ENCODE measurements at regions not wholly inside any gene's neighbourhood (a gene's known extent, or its start where the extent isn't known, plus 50 kb on each side); places are given as distances from the start of the nearest gene placed in this dataset.

DNA sequence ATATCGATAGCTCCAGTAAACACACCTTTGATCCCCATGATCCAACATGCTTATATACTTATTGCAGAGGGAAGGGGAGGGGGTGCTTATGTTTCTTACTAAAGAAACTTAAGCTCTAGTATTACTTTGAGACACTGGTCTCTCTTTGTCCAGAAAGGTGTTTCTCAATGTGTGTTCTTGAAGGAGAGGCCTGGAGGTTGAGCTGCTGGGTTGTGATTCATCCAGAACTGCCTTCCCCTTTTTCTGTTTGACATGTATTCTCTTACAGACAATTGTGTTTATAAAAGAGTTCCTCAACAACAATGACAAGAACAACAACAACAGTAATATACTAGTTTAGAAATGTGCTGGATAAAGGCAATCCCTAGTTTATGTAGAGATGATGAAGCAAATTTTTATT lies 516.0 kb upstream of the FAM98A start:
- CTCF ChIA-PET = no interaction called here
- POLR2A ChIA-PET = no interaction called here

GRCh38 chr2:34112161-34112560 lies 513.1 kb upstream of the FAM98A start:
- CTCF ChIA-PET = no interaction called here
- POLR2A ChIA-PET = no interaction called here

GRCh38 chr2:34110392-34110791 lies 511.3 kb upstream of the FAM98A start:
- POLR2A ChIA-PET = no interaction called here
- CTCF ChIA-PET = interaction anchor here (0.6 kb wide), 1 partner anchor 822 kb away, joined by 3 read pairs; no protein-coding TSS in a partner anchor

- POLR2A ChIA-PET = no interaction called here
- CTCF ChIA-PET = no interaction called here
Observed at GRCh38 chr2:34107811-34108210, 508.7 kb upstream of the FAM98A start.

DNA sequence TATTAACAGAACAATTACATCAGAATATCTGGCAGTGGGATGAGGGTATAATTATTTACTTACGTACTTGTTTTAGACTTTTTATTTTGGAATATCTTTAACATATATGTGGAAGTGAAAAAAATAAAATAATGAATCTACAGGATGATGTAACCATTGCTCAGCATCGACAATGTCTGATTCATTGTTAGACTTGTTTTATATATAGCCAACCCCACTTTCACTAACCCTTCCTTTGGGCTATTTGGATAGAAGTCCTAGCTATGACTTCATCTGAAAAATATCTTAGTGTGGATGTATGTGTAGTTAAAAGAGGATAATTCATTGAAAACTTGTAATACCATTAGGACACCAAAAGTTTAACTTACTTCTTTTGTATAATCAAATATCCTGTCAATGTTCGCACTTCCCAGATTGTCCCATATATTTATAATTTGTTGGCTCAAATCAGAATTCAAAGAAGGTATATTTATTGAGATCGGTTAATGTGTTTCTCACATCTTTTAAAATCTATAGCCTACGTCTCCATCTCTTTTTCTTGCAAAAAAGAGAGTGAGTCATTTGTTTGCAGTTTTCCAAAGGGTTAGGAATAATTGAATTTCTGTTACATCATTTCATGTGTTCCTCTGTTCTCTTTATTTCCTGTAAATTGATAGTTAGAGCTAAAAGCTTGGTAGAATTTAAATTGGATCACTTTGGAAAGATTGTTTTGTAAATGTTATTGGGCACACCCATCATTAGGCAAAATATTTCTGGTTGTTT lies 506.1 kb upstream of the FAM98A start:
- CTCF ChIA-PET = no interaction called here

GRCh38 chr2:34104601-34105000 lies 505.5 kb upstream of the FAM98A start:
- CTCF ChIA-PET = no interaction called here
- POLR2A ChIA-PET = no interaction called here

More for the DNA sequence above, 506.1 kb upstream of the FAM98A start:
- POLR2A ChIA-PET = no interaction called here

DNA sequence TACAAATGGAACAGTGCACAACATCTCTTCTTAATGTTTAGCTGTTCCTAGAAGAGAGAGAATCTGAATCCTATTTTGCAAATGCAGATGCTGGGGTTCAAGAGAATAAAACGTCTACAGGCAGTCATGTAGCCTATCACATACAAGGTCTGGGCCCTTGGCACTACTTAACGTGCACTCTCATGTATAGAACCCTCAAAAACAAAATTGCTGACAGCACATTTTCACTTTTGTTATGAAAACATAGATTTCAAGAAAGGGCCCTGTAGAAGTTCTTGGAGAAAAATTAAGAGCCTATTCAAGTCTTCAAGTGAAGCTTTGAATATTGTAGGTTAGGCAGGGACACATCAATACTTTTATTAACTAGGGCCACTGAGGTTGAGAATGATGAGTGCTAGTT lies 504.3 kb upstream of the FAM98A start:
- POLR2A ChIA-PET = no interaction called here
- CTCF ChIA-PET = no interaction called here

DNA sequence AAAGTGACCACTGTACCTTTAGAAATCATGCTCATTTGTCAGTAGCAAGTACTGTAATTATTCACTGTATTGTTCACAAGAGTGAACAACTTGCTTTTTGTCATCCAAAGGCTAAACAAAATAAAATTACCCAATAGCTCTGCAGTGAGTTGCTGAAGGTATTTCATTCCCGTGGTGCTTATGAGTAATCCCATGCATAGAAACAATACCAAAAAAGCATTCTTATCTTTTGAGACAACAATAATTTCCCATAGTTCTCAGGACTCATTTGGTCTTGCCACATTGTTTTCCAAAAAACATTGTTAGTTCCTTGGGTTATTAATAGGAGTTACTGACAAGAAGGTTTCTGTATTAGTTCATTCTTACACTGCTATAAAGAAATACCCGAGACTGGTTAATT lies 503.2 kb upstream of the FAM98A start:
- ChIA-PET POLR2A (no interaction called here), CTCF (no interaction called here)

GRCh38 chr2:34099377-34099776 lies 500.3 kb upstream of the FAM98A start:
- POLR2A ChIA-PET = no interaction called here
- CTCF ChIA-PET = no interaction called here

DNA sequence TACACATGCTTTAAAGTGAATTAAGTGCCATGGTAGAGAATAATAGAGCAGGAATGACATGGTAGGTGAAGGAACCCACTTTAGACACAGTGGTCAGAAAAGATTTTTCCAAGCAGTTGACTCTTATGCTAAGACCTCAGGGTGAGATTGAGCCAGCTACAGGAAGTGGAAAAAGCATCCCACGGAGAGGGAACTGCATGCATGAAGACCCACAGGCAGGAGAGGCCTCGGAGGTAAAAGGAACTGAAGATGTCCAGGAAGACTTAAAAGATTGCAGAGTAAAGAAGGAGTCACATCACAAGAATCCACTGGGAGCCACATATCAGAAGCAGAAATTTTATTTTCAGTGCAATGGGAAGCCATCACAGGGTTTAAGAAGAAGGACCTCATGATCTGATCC lies 499.2 kb upstream of the FAM98A start:
- POLR2A ChIA-PET = no interaction called here

GRCh38 chr2:34096562-34097171 lies 497.6 kb upstream of the FAM98A start:
- POLR2A ChIA-PET = no interaction called here
- CTCF ChIA-PET = no interaction called here

More for the DNA sequence above, 499.2 kb upstream of the FAM98A start:
- CTCF ChIA-PET = no interaction called here

DNA sequence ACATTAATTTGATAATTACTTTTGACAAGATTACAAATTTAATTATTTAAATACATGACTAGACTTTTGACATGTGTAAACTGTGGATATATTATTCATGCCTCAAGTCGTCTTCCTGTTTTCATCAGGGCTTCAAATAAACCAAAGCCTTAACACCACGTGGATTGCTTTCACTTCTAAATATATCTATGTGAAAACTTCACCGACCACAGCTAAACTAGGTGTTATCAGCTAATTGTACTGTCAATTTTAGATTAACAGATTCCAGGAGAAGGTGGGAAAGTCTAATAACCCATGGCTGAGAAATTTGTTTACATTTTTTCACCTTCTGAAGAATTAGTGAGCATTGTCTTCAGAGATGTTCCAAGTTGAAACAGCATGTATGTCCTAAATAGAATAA lies 494.7 kb upstream of the FAM98A start:
- ChIA-PET CTCF (no interaction called here), POLR2A (no interaction called here)

- CTCF ChIA-PET = no interaction called here
- POLR2A ChIA-PET = no interaction called here
Observed at GRCh38 chr2:34070196-34070595, 471.1 kb upstream of the FAM98A start.

GRCh38 chr2:34069604-34070003 lies 470.5 kb upstream of the FAM98A start:
- CTCF ChIA-PET = no interaction called here
- POLR2A ChIA-PET = no interaction called here

- POLR2A ChIA-PET = no interaction called here
- CTCF ChIA-PET = no interaction called here
Observed at GRCh38 chr2:34050413-34050812, 451.3 kb upstream of the FAM98A start.

DNA sequence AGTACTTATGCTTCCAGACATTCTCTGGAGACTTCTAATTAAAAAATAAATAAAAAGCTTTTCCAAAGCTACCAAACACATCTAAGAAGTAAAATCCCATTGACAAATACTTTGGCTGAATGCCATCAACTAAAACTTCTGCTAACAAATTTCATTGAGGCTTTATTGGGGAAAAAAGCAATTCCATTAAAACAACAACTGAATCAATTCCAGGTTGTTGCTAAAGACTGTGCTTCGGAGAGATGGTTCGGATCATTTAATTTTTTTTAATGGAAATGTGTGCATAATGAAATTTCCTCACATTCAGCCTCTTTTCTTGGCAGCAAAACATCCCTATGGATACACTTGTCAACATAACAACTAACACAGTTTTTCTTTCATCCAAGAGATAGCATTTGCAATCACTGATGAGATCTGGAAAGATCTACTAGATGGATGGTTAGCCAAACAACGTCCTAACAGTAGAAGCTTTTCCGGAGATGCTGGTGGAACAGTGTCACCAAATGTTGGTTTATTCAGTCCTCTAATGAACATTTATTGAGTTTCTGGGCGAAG lies 446.1 kb upstream of the FAM98A start:
- CTCF ChIA-PET = interaction anchor here (0.6 kb wide), 1 partner anchor 69 kb away, joined by 4 read pairs; no protein-coding TSS in a partner anchor
- POLR2A ChIA-PET = no interaction called here

GRCh38 chr2:34037886-34038285 lies 438.8 kb upstream of the FAM98A start:
- POLR2A ChIA-PET = no interaction called here
- CTCF ChIA-PET = no interaction called here

GRCh38 chr2:34037157-34037556 lies 438.1 kb upstream of the FAM98A start:
- ChIA-PET POLR2A (no interaction called here), CTCF (no interaction called here)

DNA sequence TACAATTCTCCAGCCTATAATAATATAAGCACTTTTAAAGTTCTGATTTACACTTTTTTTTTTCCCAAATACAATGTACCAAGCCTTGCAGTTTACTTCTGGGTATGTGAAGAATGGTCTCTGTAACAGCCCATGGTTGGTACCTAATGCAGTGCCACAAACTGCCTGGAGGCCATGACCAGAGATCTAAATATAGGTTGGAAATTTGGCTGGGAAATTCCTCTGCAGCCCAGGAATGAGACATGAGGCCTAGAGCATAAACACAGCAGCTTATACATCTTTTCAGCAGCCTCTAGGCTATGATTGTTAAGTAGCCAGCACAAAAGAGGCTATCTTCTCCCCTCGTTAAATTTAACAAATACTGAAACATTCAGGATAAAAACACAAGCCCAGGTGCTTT lies 432.0 kb upstream of the FAM98A start:
- CTCF ChIA-PET = no interaction called here
- POLR2A ChIA-PET = no interaction called here

GRCh38 chr2:34030273-34030672 lies 431.2 kb upstream of the FAM98A start:
- ChIA-PET POLR2A (no interaction called here), CTCF (no interaction called here)

DNA sequence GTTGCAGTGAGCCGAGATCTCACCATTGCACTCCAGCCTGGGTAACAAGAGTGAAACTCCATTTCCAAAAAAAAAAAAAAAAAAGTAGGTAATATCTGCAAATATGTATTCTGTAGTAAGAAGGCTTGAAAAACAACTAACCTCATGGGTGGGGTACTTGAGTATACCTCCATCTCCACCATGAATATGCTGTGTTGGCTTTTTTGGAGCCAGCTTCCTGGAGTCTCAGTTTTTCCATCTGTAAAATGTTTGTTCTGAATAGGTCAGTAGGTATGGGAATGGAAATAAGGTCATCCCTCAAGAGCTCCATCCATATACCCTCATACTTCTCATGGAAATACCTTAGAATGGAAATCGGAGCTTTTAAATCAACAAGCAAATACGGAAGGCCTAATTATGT lies 430.0 kb upstream of the FAM98A start:
- POLR2A ChIA-PET = no interaction called here
- CTCF ChIA-PET = no interaction called here

- ChIA-PET POLR2A (no interaction called here), CTCF (no interaction called here)
Observed at GRCh38 chr2:34025196-34025595, 426.1 kb upstream of the FAM98A start.
